ENCODE measurements at regions not wholly inside any gene's neighbourhood (a gene's known extent, or its start where the extent isn't known, plus 50 kb on each side); places are given as distances from the start of the nearest gene placed in this dataset.
"Not testable (repeated sequence)": the region's sequence is repeated elsewhere in the genome, so short reads cannot be mapped to it uniquely, and the experiment has no call there.

GRCh38 chr9:75414371-75415160 lies 326.3 kb downstream of the OSTF1 start:
- DNase-seq = no peak

DNA sequence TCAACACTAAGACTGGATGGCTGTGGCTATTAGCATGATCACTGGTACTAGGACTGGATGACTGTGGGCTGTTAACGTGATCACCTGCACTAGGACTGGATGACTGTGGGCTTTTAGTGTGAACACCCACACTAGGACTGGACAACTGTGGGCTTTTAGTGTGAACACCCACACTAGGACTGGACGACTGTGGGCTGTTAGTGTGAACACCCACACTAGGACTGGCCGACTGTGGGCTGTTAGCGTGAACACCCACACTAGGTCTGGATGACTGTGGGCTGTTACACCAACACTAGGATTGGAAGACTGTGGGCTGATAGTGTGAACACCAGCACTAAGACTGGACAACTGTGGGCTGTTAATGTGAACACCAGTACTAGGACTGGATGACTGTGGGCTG lies 329.2 kb downstream of the OSTF1 start:
- DNase-seq = no peak

- no peak for DNase-seq
These were observed 330.2 kb downstream of the OSTF1 start for GRCh38 chr9:75418518-75418917.

GRCh38 chr9:75422944-75423522 lies 334.7 kb downstream of the OSTF1 start:
- DNase-seq = no peak

DNA sequence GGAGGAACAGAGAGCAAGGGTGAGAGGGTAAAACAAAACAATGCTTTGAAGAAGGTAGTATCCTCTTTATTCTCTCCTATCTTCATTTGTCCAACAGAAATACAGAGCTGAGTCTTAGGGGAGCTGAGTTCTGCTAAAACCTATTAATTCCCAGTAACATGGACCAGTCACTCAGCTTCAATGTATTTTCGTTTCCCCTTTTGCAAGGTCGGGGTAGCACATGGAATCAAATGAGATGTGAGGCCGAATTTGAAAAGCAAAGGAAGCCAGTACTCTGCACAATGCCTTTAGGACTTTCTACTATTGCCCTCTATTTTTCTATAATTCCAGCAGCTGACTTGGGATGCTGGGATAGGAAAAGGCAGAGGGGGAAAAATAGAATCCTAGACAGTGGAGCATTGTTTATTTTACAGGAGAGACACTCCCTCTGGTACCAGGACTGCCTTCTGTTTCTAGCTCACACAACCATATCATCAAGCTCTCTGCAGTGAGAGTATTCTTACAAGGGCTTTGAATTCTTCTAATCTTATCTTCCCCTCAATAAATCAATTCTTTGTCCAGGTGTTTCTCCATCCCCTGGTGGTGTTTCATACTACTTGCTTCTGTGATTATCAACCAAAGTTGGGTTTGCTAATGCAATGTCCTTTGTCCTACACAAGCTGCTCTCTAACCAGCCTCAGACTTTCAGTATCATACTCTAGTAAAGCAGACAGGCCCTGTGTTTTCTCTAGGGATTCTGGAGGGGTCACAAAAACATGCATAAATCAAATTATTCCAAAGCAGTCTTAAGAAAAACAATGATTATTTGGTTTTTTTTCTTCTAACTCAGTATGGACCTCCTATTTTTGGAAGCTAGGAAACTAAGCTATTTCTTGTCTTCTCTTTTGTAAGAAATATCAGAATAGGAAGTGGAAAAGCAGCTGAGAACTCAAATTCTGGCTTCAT lies 341.5 kb downstream of the OSTF1 start:
- no peak for DNase-seq

DNA sequence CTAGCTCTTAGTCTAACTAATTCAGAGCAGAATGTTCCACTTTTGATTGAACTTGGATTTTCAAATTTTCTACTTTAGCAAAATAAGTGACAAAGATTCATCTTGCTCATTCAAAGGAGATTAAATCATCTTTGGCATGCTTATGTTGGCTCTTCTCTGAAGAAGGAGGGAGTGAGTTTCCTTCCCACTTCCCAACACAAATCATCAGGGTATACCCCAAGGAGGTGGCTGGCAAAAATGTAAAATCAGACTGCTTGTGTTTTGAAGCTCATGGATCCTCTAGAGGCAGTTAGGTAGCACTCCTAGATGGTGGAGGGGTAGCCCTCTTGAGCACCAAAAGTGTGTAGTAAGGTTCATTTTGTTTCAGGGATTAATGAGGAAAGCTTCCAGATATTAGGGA lies 343.1 kb downstream of the OSTF1 start:
- DNase-seq = no peak

- DNase-seq = no peak
These were observed 344.1 kb downstream of the OSTF1 start for GRCh38 chr9:75432386-75432785.

GRCh38 chr9:75432888-75433287 lies 344.6 kb downstream of the OSTF1 start:
- no peak for DNase-seq

DNA sequence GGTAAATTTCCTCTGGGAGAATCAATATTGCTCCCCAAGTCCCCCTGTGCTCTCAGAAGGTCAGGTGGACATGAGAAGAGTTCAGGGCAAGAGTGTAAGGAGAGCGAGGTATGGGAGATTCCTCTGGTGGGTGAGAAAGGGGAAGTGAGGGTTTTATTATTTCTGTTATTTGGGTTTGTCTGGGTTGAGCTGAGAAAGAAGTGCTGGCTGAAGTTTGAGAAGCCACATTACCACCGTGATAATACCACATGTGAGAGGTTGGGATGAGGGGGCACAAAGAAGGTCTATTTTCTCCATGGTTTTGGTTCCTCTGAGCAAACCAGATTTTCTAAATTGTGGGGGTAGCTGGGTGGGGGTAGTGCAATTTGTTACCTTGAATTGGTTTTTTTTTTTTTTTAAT lies 350.4 kb downstream of the OSTF1 start:
- DNase-seq = no peak

- no peak for DNase-seq
These were observed 352.6 kb downstream of the OSTF1 start for GRCh38 chr9:75440914-75441313.

DNA sequence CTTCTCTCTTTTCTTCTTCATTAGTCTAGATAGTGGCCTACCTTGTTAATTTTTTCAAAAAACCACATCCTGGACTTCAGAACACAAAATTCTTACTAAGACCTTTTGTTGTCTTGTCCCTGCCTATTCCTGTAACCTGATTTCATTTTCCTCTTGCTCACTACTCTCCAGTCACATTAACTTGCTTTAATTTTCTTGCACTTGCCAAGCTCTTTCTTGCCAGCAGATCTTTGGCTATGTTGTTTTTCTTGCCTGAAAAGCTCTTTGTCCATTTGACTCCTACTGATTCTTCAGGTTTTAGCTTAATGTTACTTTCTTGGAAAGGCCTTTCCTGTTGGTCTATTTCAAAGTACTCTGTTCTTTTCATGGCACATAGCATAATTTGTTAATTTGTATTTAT lies 356.8 kb downstream of the OSTF1 start:
- no peak for DNase-seq

- DNase-seq = no peak
These were observed 359.0 kb downstream of the OSTF1 start for GRCh38 chr9:75447281-75447680.

GRCh38 chr9:75448281-75448680 lies 360.0 kb downstream of the OSTF1 start:
- DNase-seq = no peak

GRCh38 chr9:75448955-75449354 lies 360.6 kb downstream of the OSTF1 start:
- no peak for DNase-seq

GRCh38 chr9:75451045-75451444 lies 362.7 kb downstream of the OSTF1 start:
- no peak for DNase-seq

- DNase-seq = no peak
These were observed 363.2 kb downstream of the OSTF1 start for GRCh38 chr9:75451505-75451904.

DNA sequence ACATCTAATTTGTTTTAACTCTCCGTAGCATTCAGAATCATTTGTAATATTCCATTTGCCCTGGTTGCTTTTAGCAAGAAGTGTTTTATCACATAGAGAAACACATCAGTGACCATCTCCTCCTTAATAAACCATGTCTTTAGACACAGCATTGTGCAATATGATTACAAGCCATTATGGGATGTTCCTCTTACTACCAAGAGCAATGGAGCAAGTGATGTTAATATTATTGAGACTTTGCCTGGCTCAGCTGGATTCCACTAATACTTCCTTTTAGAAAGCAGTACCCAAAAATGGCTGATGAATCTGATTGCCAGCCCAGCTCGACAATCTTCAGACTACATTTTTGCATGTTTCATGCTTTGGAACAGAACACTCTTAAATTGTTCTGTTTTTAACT lies 364.2 kb downstream of the OSTF1 start:
- DNase-seq = no peak

GRCh38 chr9:75454043-75454442 lies 365.7 kb downstream of the OSTF1 start:
- DNase-seq = no peak

DNA sequence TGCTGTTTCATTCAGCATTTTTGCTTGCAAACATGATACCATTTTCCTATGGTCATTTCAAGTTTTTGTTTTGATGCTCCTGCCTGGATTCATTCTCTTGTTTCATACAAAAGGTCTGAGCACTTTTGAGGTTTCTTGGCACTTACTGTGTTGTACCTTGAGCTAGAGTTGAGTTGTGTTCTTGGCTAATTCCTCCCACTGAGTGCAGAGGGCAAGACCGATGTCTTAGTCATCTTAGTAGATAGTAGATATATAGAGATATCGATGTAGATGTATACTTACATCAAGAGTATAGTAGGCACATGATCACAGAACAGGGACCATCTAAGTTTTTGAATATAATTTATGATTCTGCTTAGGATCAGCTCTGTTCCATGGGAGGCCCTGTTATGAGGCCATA lies 366.6 kb downstream of the OSTF1 start:
- DNase-seq = no peak

DNA sequence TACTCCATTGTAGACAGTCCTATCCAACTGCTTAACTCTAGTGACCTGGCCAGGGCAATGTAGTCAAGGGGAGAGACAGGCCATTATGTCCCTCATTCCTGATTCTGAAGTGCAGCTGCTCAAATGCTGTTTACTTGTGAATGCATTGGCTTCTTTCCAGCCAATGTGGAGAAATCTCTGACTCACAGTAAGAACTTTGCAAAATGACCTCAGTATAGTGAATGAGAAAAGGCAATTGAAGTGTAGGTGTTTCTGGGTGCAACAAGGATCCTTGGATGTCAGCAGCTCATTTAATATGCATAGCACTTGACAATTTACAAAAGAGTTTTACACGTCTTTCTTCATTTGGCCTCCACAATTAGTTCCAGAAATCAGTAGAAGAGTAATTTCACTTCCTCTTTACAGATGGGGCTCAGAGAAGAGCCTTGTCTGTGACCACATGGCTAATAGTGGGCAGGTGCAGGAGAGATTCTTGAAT lies 367.2 kb downstream of the OSTF1 start:
- no peak for DNase-seq

- DNase-seq = no peak
These were observed 368.4 kb downstream of the OSTF1 start for GRCh38 chr9:75456698-75457097.

- DNase-seq = no peak
These were observed 369.2 kb downstream of the OSTF1 start for GRCh38 chr9:75457474-75458011.

GRCh38 chr9:75459311-75459710 lies 371.0 kb downstream of the OSTF1 start:
- DNase-seq = not testable (repeated sequence)
